Effector CD4-positive, alpha-beta T cell (primary cell): ENCODE measurements at regions not wholly inside any gene's neighbourhood (a gene's known extent, or its start where the extent isn't known, plus 50 kb on each side); places are given as distances from the start of the nearest gene placed in this dataset.

ENCODE experiments used
- DNase-seq: peaks from one replicate; pipeline ENCODE4 v3.0.0-alpha.2; 2020

GRCh38 chr3:31232055-31233025, 300.4 kb upstream of the STT3B start:
- no peak for DNase-seq

- no peak for DNase-seq
These were observed 298.6 kb upstream of the STT3B start for GRCh38 chr3:31234145-31234544.

- no peak for DNase-seq
These were observed 297.5 kb upstream of the STT3B start for GRCh38 chr3:31235062-31235700.

GRCh38 chr3:31237887-31238286, 294.8 kb upstream of the STT3B start:
- DNase-seq = no peak

GRCh38 chr3:31240013-31240412, 292.7 kb upstream of the STT3B start:
- DNase-seq = no peak

GRCh38 chr3:31240466-31240865, 292.3 kb upstream of the STT3B start:
- DNase-seq = no peak

- no peak for DNase-seq
These were observed 291.9 kb upstream of the STT3B start for GRCh38 chr3:31240874-31241273.

- no peak for DNase-seq
These were observed 291.2 kb upstream of the STT3B start for GRCh38 chr3:31241533-31241932.

- no peak for DNase-seq
These were observed 290.4 kb upstream of the STT3B start for GRCh38 chr3:31242026-31242960.

- no peak for DNase-seq
These were observed 287.6 kb upstream of the STT3B start for GRCh38 chr3:31244929-31245817.

- DNase-seq = no peak
These were observed 286.2 kb upstream of the STT3B start for GRCh38 chr3:31246293-31247062.

GRCh38 chr3:31247063-31247447, 285.7 kb upstream of the STT3B start:
- no peak for DNase-seq

- DNase-seq = no peak
These were observed 284.7 kb upstream of the STT3B start for GRCh38 chr3:31247850-31248562.

- DNase-seq = no peak
These were observed 284.1 kb upstream of the STT3B start for GRCh38 chr3:31248563-31248992.

- no peak for DNase-seq
These were observed 283.2 kb upstream of the STT3B start for GRCh38 chr3:31249545-31249944.

- DNase-seq = no peak
These were observed 282.5 kb upstream of the STT3B start for GRCh38 chr3:31250116-31250777.

GRCh38 chr3:31251083-31251482, 281.6 kb upstream of the STT3B start:
- DNase-seq = no peak

GRCh38 chr3:31252216-31253185, 280.2 kb upstream of the STT3B start:
- DNase-seq = no peak

- no peak for DNase-seq
These were observed 278.9 kb upstream of the STT3B start for GRCh38 chr3:31253782-31254181.
